Activated T-cell treated with anti-CD3 and anti-CD28 coated beads for 1 hour (primary cell): ENCODE measurements at regions not wholly inside any gene's neighbourhood (a gene's known extent, or its start where the extent isn't known, plus 50 kb on each side); places are given as distances from the start of the nearest gene placed in this dataset.
"Not testable (repeated sequence)": the region's sequence is repeated elsewhere in the genome, so short reads cannot be mapped to it uniquely, and the experiment has no call there.

ENCODE experiments used
- DNase-seq: peaks from one replicate; pipeline ENCODE4 v3.0.0-alpha.2; 2020; ENCODE audit warnings: low read depth

DNA sequence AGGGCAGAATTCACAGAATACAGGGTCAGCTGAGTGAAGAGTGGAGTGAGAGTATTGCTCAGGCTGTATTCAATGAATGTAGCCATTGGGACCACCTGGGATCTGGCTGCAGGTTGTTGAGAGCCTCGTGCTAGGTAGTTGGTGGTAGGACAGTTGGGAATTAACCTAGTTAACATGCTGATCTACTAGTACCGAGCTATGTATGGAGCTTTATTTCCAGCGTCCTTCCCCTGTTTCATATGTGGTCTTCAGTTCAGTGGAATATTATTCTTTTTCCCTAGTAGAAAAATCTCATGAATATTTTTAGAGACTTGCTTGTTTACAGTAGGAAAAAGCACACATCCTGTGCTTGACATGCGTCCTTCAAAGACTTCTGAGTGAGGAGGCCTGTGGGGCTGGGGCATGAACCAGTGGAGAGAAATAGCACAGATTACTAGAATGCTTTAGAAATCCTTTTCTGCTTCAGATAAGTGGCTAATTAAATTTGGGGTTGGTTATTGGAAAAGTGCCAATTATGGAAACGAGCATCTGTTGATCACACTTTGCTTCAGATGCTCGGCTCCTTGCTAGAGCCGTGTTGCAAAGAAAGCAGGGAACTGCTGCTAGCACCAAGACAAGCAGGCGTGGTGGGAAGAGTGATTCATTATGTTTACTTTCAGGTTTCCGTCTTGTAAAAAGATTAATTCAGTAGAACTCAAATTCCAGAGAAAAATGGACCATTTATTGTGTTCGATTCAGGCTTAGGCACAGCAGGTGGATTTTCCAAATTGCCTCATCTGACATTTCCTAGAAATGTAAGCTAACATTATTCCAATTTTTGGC, 53.6 kb downstream of the ARF6 start:
- no peak for DNase-seq

DNA sequence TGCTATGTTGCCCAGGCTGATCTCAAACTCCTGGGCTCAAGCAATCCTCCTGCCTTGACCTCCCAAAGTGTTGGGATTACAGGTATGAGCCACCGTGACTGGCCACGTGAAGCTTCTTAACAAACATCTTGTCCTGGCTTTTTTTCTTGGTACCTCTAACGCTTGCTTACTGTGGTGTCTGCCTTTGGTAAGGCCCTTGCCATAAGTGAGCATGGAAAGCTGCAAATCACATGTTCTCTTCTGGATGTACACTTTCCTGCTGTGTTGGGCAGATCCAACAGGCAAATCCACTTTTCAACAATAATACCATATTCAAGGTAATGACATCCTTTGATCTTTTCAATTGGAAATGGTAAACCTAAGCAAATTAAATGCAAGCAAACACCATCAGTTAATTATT, 54.6 kb downstream of the ARF6 start:
- DNase-seq, result no peak

DNA sequence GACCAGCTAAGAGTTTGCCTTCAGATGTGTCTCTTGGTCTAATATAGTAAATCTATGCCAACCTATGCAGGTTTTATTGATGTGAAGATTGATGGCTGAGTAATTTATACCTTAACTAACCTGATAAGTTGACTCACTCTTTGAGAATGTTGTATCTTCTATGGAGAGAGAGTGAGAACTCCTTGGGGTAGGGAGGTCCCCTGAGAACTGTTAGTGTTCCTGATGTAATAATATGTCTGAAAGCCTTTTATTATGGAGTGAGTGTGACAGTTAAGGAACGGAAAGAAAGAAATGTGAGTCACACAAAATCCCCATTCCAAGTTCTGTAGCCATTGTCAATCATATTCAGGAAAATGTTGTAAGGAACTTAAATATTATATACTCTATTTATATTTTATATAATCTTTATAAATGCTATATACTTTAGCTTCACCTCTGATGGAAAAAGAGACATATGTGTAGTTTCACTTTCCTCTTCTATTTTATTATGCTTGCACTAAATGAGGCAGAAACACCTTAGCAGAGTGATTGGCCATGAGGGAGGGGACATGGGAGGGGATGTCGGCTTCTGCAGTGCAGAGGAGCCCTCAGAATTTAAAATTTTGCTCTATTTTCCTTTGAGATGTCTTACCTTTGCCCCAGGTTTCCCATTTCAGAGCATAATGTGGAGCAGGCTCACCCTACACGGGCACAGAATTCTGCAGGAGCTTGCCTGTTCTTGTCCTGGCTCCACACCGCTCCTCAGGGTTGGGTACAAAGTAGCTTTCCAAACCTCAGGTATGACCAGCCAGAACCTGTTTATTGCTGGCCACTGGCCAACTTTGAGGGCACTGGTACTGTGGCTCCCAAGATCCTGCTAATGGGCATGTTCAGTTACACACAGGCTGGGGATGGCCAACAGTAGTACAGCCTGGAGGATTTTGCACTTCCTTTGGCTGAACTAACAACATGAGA, 57.7 kb downstream of the ARF6 start:
- DNase-seq, result no peak

DNA sequence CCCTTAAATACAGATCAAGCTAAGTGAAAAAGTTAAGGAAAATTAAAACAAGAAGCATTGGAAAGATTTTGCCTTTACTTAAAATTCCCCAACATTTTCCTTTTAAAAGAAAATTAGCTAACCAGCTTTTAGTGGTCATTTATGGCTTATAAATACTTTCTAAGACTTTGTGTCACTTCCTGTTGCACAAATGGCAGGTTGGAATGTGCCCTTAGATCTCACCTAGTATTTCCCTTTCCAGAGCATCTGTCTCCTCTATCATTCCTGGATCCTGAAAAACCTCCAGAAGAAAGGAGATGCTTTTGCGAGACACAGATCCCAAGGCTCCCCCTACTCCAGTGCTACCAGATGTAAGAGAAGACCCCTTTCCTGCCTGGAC, 58.3 kb downstream of the ARF6 start:
- DNase-seq, result no peak

DNA sequence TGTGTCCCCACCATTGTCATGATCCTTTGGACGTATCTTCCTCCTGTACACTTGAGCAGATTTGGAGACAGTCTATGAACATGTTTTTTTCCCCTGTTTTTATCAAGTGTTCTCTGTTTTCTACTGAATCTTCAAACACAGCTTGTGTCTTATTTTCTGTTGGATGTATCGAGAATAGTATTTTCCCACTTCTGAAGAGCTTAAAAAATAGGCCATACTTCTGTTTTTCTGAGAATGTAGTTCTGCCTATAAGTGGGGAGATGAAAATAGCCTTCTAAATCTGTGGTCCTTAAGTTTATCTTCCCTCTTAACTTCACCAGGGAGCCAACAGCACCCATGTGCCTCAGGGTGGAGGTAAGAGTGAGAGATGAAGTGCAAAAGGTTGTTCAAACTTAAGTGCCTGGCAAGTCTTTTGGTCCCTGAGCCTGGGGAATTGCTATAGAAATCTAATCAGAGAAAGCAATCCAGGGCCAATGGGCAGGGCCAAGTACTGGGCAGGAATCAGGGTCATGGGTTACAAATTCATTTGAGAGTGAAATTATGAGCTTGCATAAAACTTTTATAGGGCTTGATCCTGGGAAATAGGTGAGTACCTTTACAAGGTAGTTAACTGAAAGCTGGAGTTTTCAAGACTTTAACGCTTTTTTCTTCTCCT, 58.9 kb downstream of the ARF6 start:
- no peak for DNase-seq

DNA sequence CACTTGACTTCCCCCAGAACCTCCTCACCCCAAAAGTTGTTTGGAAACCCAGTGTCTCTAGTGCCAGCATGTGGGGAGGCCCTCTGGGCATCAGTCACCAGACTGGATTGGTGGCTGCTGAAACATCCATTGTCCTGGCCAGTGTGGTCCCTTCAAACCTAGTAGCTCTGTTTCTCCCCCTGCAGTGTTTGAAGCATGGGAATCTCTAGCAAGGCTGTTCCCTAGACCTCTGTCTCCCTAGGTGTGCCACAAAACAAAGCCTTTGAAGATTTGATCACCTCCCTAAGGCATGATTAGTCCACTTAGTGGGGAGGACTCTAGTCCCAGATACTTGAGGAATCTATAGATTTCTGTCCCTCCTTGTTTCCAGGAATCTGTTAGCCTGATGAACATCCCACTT, 60.3 kb downstream of the ARF6 start:
- no peak for DNase-seq

DNA sequence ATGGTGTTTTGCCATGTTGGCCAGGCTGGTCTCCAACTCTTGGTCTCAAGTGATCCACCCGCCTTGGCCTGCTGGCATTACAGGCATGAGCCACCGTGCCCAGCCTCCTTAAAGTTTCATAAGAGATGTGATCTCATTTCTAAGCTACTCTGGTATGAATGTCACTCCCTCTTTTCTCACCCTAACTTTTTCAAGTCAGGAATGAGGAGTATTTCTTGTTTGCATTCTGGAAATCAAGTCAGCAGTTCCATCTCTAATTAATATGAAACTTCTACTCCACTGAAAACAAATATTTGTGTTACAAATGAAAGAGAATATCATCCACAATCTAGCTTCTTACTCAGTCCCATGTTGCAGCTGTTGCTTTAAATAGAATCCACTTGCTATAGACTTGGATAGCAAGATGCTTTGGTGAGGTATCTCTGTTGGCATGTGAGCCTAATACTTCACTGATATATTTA, 61.3 kb downstream of the ARF6 start:
- DNase-seq, result no peak

DNA sequence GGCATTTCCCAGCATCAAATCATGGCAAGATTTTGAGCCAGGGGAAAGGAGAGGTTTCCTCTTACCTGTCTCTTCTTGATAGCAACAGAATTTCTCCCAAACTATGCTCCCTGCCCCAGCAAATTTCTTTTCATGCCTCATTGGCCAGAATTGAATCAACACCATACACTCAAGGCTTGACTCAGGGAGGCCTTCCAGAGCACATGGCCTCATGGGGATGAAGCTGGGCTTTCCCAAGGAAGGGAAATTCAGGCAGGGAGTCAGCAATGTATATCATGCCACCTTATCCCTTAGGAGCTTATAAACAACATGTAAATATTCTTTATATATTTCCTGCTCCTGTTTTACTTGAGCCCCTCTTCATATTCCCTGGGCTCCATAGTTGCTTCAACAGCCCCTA, 62.1 kb downstream of the ARF6 start:
- DNase-seq, result no peak

DNA sequence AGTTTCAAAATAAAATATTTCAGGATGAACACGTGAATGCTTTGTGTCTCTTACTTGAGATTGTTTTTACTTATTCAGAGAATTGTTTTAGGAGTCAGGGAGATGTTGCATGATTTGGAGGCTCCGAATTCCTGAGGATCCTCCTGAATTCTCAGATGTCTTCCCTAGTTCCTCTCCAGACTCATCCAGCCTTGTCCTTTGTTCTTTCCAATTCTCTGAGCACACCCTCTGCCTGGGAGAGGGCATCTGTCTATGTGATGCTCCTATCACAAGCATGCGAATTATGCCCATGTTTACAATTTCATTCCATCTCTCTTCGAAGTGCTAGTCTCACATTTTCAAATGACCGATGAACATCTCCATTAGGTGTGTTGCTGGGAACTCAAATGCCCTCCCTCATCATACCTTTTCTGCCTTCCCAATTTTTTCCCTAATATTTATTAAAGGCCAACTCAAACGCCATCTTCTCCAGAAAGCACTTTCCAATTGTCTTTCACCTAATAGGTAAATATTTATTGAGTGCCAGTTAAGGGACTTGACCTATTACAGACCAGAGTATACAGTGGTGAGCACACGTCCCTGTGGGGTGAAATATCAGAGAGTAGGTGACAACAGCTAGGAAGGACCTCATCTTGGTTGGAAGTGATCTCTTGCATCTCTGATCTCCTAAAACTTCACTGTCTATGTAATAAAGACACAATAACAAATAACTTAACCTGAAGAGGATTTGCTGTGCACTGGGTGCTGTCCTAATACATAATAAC, 64.4 kb downstream of the ARF6 start:
- DNase-seq, result no peak

DNA sequence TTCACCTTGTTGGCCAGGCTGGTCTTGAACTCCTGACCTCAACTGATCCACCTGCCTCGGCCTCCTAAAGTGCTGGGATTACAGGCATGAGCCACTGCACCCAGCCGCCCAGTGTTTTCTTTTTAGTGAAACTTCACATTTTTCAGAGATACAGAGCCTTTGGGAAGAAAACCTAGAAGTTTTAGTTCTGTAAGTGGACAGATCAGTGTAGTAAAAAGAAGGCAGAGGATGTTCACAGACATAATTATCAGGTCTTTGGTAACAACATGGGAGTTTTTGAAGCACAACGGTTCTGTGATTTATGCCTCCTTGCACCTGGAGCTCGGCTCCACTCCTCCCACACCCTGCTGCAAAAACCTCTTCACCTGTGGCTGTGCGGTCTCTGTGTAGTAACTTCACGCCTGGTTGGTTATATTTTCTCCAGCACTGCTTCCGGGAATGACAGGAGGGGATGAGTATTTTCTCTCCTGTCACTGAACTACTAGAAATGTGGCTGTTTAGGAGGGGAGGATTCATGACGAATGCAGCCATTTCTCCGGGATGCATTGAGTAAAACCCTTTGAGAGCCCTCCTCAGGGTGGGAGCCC, 67.0 kb downstream of the ARF6 start:
- DNase-seq, result no peak

DNA sequence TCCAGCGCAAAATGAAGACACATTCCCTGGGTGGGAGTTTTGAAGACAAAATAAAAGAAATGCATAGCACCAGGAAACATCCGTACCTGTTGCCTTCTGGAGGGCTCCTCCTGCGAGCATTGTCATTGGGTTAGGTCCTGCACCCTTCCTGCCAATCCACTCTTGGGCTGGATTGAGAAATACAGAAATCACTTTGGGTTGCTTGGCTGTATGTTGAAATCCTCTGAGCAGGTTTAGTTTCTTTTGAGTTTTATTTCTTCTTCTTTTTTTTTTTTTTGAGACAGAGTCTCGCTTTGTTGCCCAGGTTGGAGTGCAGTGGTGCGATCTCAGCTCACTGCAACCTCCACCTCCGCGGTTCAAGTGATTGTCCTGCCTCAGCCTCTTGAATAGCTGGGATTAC, 67.6 kb downstream of the ARF6 start:
- DNase-seq, result no peak

DNA sequence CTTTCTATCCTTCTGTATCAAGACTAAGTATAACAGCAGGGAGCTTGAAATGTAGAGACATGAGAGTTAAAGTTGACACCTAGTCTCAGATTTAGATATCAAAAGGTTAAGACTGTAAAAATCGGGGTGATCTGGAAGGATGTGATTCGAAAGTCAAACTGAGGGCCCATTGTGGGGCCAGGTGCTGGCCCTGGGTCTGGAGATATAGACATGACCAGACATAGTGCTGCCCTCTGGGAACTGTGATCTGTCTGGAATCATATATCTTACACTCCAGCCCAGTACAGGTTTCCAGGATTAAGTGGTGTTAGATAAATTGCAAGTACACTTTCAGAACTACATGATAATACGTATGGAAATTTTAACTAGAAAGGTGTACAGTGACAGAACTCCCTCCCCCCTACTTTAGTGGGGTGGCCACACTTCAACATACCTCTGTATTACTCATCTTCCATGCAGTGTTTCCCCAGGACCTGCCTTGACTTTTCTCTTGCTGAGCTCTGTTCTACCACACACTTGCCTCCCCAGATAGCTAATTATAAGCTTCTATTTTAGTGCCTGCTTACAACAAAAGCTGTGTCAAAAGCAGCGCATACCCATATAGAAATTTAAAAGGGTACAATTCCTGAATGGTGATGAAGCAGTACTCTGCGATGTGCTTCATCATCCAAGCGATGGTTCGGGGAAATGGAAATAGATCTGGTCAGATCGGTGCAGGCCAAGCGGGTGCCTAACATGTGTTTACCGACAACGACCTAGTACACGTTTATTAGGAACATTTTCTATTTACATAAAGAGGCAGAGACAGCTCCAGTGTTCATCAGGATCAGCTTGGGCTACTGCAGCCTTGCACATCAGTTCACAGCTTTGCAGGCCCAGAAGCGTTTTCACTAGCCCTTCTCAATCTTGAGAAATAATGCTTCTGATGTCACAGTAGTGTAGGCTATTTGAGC, 68.7 kb downstream of the ARF6 start:
- DNase-seq, result no peak

DNA sequence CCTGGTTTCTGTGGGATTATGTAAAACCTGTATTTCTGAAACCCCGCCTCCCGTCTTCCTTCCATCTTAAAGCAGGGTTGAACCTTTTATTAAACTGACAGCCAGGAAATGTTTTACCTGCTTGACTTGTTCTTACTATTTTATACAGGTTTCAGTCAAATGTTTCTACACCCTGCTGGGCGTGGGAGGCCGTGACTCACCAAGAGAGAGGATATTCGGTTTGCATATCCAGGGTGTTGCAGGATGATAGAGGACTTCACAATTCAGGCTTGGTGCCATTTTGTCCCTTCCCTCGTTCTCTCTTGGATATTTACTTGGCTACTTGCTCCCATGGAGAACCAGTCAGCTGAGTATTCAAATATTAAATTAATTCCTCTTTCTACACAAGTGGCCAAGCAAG, 69.7 kb downstream of the ARF6 start:
- DNase-seq, result no peak

DNA sequence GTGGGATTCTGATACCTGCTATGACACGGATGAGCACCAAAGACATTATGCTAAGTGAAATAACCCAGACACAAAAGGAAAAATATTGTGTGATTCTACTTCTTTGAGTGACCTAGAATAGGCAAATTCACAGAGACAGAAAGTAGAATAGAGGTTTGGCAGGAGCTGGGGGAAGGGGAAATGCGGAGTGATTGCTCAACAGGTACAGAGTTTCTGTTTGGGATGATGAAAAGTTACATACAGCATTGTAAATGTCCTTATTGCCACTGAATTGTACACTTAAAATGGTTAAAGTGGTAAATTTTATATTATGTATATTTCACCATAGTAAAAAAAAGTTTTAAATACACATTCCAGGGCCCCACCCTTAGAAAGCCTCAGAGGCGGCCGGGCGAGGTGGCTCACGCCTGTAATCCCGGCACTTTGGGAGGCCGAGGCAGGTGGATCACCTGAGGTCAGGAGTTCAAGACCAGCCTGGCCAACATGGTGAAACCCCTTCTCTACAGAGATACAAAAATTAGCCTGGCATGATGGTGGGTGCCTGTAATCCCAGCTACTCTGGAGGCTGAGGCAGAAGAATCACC, 72.3 kb downstream of the ARF6 start:
- not testable (repeated sequence) for DNase-seq

DNA sequence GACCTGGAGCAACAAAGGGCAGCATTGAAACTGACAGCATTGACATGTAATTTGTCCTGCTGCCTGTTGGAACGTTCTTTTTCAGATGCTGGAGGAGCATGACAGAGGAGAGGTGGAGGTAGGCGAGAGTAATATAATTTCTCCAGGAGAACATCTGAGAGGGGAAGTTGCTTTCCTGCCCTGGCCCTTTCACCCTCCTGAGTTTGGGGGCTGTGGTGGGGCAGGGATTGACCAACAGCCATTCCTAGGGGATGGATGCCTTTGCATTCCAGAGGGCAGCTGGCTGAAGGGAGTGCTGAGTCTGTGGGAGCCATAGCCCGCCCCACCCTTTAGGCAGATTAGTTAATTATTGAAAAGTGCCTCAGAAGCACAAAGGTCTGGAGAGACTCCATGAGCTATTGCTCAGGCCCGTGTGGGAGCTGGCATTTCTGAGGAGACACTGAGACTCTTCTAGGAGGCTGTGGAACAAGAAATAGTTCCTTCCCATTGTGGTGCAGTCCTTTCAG, 73.5 kb downstream of the ARF6 start:
- DNase-seq, result no peak

DNA sequence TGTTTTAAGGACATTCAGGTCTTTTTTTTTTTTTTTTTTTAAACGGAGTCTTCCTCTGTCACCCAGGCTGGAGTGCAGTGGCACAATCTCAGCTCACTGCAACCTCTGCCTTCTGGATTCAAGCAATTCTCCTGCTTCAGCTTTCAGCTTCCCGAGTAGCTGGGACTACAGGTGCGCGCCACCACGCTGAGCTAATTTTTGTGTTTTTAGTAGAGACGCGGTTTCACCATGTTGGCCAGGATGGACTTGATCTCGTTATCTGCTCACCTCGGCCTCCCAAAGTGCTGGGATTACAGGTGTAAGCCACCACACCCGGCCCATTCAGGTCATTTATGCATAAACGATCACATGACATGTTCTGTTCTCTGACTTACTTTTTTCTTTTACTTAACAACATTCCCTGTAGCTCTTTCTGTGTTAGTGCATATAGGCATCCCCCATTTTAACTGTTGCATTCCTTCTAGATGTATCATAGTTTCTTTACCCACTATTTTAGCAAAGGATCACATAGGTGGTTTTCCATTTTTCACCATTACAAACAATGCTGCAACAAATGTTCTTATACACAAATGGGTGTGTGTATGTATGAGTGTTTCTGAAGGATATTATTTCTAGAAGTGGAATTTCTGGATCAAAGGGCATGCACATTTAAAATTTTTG, 74.2 kb downstream of the ARF6 start:
- no peak for DNase-seq

DNA sequence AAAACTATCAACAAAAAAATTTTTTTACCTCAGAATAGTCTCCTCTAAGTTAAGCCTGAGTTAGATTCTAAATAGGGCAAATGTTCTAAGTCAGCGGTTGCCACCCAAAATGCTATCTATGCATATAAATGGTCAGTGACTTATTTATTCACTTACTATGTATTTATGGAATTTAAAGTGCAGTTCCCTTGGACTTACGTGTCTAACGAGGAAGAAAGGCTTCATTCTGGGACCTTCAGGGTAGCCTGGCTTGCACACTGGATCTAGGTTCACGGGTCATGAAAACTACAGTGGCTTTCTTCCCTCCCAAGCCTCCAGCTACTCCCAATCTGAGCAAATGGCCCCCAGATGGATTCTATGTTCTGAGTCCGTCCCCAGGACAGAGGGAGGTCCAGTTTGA, 77.1 kb downstream of the ARF6 start:
- DNase-seq, result no peak

DNA sequence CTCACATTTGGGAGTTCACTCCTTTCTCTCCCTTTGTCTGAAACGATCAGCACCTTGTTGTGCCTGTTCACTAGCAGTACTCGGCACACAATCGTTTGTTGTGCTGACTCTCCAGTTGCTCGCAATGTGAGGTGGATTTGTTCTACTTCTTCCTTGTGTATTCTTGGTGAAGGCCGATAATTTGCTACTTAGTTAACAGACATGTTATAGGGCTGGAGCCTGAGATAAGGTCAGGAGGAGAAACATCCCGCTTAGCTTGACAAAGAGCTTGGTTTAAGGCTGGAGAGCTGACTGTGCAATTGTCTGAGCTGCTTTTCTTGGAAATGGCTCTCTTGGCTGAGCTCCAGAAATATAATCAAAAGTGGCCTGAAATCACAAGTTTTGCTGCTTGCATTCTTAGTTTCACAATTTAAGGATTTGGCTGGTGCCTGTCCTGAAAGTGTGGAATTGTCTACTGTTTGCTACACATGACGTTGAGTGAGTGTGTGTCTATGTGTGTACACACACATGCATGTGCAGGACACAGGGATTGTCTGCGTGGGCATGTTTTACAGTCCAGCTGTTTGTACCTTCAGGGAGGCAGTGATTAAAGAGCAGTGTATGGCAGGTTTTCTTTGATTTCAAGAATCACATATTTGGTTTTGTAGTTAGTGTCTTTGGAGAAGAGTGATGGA, 77.7 kb downstream of the ARF6 start:
- DNase-seq, result no peak
